Osteoblast (primary cell): ENCODE measurements at regions not wholly inside any gene's neighbourhood (a gene's known extent, or its start where the extent isn't known, plus 50 kb on each side); places are given as distances from the start of the nearest gene placed in this dataset.

Experiments used
- DNase-seq: peaks from one replicate; pipeline ENCODE4 v3.0.0; 2011; ENCODE audit warnings: low spot score, mixed read lengths; ENCODE audit not compliant: insufficient read length; ENCODE audit errors: missing footprints
- H2AFZ ChIP-seq: 2 replicates; pipeline ENCODE4 v1.6.0; 2011; ENCODE audit warnings: mild to moderate bottlenecking, low read length
- H3K27ac ChIP-seq: 2 replicates; pipeline ENCODE4 v1.5.1; 2011; ENCODE audit warnings: mild to moderate bottlenecking, low read depth, low read length, moderate library complexity
- H3K27me3 ChIP-seq: 2 replicates; pipeline ENCODE4 v1.6.0; 2012; ENCODE audit warnings: mild to moderate bottlenecking, control low read depth, inconsistent platforms, low read length, moderate library complexity; ENCODE audit not compliant: insufficient read depth
- H3K36me3 ChIP-seq: 2 replicates; pipeline ENCODE4 v1.5.1; 2011; ENCODE audit warnings: mild to moderate bottlenecking, low read length, control low read depth, moderate library complexity; ENCODE audit not compliant: insufficient read depth
- H3K4me1 ChIP-seq: 2 replicates; pipeline ENCODE4 v1.5.1; 2011; ENCODE audit warnings: mild to moderate bottlenecking, low read length, control low read depth, moderate library complexity; ENCODE audit not compliant: insufficient read depth
- H3K4me2 ChIP-seq: 2 replicates; pipeline ENCODE4 v1.6.0; 2011; ENCODE audit warnings: mild to moderate bottlenecking, low read length; ENCODE audit not compliant: insufficient read depth
- H3K4me3 ChIP-seq: fragments of 200-600 bp; sonication (generic); 3 replicates; pipeline ENCODE4 v1.5.1; 2012; ENCODE audit warnings: mild to moderate bottlenecking, low read length, inconsistent platforms; ENCODE audit not compliant: insufficient read depth
- H3K79me2 ChIP-seq: 2 replicates; pipeline ENCODE4 v1.6.0; 2012; ENCODE audit warnings: mild to moderate bottlenecking, low read length, control low read depth, inconsistent platforms; ENCODE audit not compliant: insufficient read depth
- H3K9me3 ChIP-seq: 2 replicates; pipeline ENCODE4 v1.5.1; 2011; ENCODE audit warnings: low read depth, low read length, control low read depth
- H4K20me1 ChIP-seq: 2 replicates; pipeline ENCODE4 v1.6.0; 2012; ENCODE audit warnings: mild to moderate bottlenecking, low read length, control low read depth; ENCODE audit not compliant: insufficient read depth
- TF ChIP-seq, protein P1 (sequence below): IDR thresholded peaks from 2 replicates; pipeline ENCODE4 v1.5.1; 2011; ENCODE audit warnings: mild to moderate bottlenecking, low read depth, low read length, moderate library complexity; ENCODE audit errors: extremely low read depth

DNA sequence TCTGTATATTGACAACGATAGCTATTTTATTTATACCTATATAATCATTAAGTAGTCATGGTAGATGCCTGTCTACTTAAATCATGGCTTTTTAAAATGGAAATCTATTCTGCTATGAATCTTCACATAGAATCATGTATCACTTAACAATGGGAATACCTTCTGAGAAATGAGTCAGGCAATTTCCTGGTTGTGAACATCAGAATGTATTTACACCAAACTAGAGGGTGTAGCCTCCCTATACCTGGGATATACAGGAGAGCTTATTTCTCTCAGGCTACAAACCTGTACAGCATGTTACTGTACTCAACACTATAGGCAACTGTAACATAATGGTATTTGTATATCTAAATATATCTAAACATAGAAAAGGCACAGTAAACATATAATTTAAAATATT is 502.3 kb downstream of the ZWINT start:
- H3K36me3 ChIP-seq, result no peaks in the 10 kb centered on the region
- TF ChIP-seq, protein P1, sequence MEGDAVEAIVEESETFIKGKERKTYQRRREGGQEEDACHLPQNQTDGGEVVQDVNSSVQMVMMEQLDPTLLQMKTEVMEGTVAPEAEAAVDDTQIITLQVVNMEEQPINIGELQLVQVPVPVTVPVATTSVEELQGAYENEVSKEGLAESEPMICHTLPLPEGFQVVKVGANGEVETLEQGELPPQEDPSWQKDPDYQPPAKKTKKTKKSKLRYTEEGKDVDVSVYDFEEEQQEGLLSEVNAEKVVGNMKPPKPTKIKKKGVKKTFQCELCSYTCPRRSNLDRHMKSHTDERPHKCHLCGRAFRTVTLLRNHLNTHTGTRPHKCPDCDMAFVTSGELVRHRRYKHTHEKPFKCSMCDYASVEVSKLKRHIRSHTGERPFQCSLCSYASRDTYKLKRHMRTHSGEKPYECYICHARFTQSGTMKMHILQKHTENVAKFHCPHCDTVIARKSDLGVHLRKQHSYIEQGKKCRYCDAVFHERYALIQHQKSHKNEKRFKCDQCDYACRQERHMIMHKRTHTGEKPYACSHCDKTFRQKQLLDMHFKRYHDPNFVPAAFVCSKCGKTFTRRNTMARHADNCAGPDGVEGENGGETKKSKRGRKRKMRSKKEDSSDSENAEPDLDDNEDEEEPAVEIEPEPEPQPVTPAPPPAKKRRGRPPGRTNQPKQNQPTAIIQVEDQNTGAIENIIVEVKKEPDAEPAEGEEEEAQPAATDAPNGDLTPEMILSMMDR, result no peak
- H3K27ac ChIP-seq, result no peak overlapping the region
- H3K79me2 ChIP-seq, result no peaks in the 10 kb centered on the region
- no peaks in the 10 kb centered on the region for H4K20me1 ChIP-seq
- H3K4me1 ChIP-seq, result no peaks in the 10 kb centered on the region
- DNase-seq, result no peak
- H3K27me3 ChIP-seq, result no peaks in the 10 kb centered on the region
- no peak overlapping the region for H3K4me2 ChIP-seq
- H3K9me3 ChIP-seq, result no peaks in the 10 kb centered on the region
- H2AFZ ChIP-seq, result no peak overlapping the region
- H3K4me3 ChIP-seq, result no peak overlapping the region

DNA sequence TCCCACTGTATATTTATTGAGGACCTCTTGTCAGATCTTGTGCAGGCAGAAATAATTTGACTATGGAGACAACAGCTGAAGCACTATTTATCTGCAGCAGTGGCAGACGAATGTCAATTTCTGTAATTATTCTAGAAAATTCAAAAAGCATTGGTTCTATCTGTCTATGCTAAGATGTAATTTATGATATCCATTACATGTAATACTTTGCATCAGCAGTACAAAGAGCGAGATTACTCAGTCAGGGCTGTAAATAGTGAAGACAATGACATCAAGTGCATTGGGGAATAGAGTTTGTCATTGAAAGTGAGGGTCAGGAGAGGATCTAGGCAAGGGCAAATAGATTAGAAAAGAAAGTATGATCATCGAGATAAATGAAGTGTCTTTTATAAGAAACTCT is 508.2 kb downstream of the ZWINT start:
- Histone ChIP-seq H3K9me3 (peaks cover 3% of the 10 kb centered on the region), H4K20me1 (no peaks in the 10 kb centered on the region), H3K27ac (no peak overlapping the region), H3K4me3 (no peak overlapping the region), H3K79me2 (no peaks in the 10 kb centered on the region), H3K27me3 (no peaks in the 10 kb centered on the region), H3K4me2 (no peak overlapping the region), H3K4me1 (no peaks in the 10 kb centered on the region), H2AFZ (no peak overlapping the region), H3K36me3 (no peaks in the 10 kb centered on the region)
- TF ChIP-seq, protein P1, result no peak
- no peak for DNase-seq

DNA sequence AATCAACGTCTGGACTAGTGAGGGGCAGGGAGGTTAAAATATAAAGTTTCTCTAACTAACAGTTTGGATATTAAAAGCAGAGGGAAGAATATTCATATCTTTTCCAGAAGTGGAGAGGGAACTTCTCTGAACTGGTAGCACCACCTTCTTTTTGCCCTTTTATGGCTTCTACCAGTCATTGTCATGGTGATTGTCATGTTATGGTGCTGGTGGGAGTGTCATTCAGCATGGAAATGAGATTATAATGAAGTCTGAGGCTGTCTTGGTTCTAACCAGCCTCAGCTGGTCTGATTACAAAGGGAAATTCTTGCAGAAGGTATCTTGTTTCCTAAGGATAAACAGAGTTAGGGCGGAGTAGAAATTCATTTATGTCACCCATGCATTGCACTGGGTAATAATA is 523.8 kb downstream of the ZWINT start:
- H2AFZ ChIP-seq, result no peak overlapping the region
- H4K20me1 ChIP-seq, result no peaks in the 10 kb centered on the region
- no peaks in the 10 kb centered on the region for H3K79me2 ChIP-seq
- no peaks in the 10 kb centered on the region for H3K9me3 ChIP-seq
- H3K27ac ChIP-seq, result no peak overlapping the region
- no peaks in the 10 kb centered on the region for H3K4me1 ChIP-seq
- no peaks in the 10 kb centered on the region for H3K27me3 ChIP-seq
- H3K4me2 ChIP-seq, result no peak overlapping the region
- no peak for DNase-seq
- no peak overlapping the region for H3K4me3 ChIP-seq
- TF ChIP-seq, protein P1, result no peak
- no peaks in the 10 kb centered on the region for H3K36me3 ChIP-seq

DNA sequence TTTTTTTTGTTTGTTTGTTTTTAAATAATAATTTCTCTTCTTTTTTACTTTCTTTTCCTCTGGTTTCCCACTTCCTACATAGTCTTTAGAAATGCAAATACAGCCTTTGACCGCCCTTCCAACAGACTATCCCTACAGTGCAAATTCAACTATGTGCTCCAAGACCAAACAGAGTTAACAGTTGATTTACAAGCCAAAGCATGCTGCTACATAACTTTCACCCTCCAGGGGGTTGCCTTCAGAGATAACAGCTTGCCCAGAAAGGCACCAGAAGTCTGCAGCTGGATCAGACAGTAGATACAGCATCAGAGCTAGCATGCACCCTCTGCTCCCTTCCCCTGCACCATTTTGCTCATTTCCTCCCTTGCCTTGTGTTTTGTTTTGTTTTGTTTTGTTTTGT is 539.0 kb downstream of the ZWINT start:
- Histone ChIP-seq H3K9me3 (peaks cover 2% of the 10 kb centered on the region), H3K27me3 (no peaks in the 10 kb centered on the region), H4K20me1 (no peaks in the 10 kb centered on the region)

More for the DNA sequence above, 539.0 kb downstream of the ZWINT start:
- Histone ChIP-seq H3K4me1 (no peaks in the 10 kb centered on the region), H2AFZ (no peak overlapping the region), H3K36me3 (no peaks in the 10 kb centered on the region), H3K27ac (no peak overlapping the region), H3K79me2 (no peaks in the 10 kb centered on the region), H3K4me2 (no peak overlapping the region), H3K4me3 (no peak overlapping the region)
- peak; percentile 13 for DNase-seq
- TF ChIP-seq, protein P1, result no peak
